Hepatocyte (in vitro differentiated cells): ENCODE measurements at regions not wholly inside any gene's neighbourhood (a gene's known extent, or its start where the extent isn't known, plus 50 kb on each side); places are given as distances from the start of the nearest gene placed in this dataset.

Experiments
- DNase-seq: peaks from one replicate; pipeline ENCODE4 v3.0.0-alpha.2; 2016; ENCODE audit warnings: low spot score
- H2AFZ ChIP-seq: fragments of 200-600 bp; sonication (generic); 2 replicates; pipeline ENCODE4 v1.6.0; 2016; ENCODE audit warnings: antibody characterized with exemption, mild to moderate bottlenecking
- H3K27ac ChIP-seq: fragments of 200-600 bp; sonication (generic); 2 replicates; pipeline ENCODE4 v1.5.1; 2016; ENCODE audit warnings: mild to moderate bottlenecking
- H3K27me3 ChIP-seq: fragments of 200-600 bp; sonication (generic); 2 replicates; pipeline ENCODE4 v1.6.1; 2016
- H3K36me3 ChIP-seq: fragments of 200-600 bp; sonication (generic); replicated peaks from 2 replicates; pipeline ENCODE4 v1.5.1; 2016; ENCODE audit warnings: low read depth; ENCODE audit not compliant: insufficient read depth
- H3K4me1 ChIP-seq: fragments of 200-600 bp; sonication (generic); 2 replicates; pipeline ENCODE4 v1.5.1; 2016; ENCODE audit warnings: mild to moderate bottlenecking, moderate library complexity; ENCODE audit not compliant: insufficient read depth
- H3K4me2 ChIP-seq: fragments of 200-600 bp; sonication (generic); 2 replicates; pipeline ENCODE4 v1.6.0; 2016
- H3K4me3 ChIP-seq: fragments of 200-600 bp; sonication (generic); 2 replicates; pipeline ENCODE4 v1.5.1; 2016; ENCODE audit warnings: mild to moderate bottlenecking
- H3K79me2 ChIP-seq: fragments of 200-600 bp; sonication (generic); 2 replicates; pipeline ENCODE4 v1.6.0; 2017; ENCODE audit warnings: mild to moderate bottlenecking
- H3K9me2 ChIP-seq: fragments of 200-600 bp; sonication (generic); replicated peaks from 2 replicates; pipeline ENCODE4 v1.6.0; 2017; ENCODE audit warnings: mild to moderate bottlenecking; ENCODE audit not compliant: insufficient read depth
- H3K9me3 ChIP-seq: fragments of 200-600 bp; sonication (generic); 2 replicates; pipeline ENCODE4 v1.5.1; 2016; ENCODE audit warnings: low read depth, mild to moderate bottlenecking
- H4K20me1 ChIP-seq: fragments of 200-600 bp; sonication (generic); 2 replicates; pipeline ENCODE4 v1.6.0; 2016; ENCODE audit warnings: mild to moderate bottlenecking; ENCODE audit not compliant: insufficient read depth, poor library complexity, severe bottlenecking
- EZH2 ChIP-seq: fragments of 200-600 bp; sonication (generic); IDR thresholded peaks from 2 replicates; pipeline ENCODE4 v1.6.1; 2016; ENCODE audit warnings: antibody characterized with exemption, mild to moderate bottlenecking, borderline replicate concordance
- EZH2phosphoT487 ChIP-seq: fragments of 200-600 bp; sonication (generic); IDR thresholded peaks from one replicate; pipeline ENCODE4 v1.6.1; 2018; ENCODE audit warnings: antibody characterized with exemption, mild to moderate bottlenecking, low read depth, moderate library complexity; ENCODE audit not compliant: unreplicated experiment, severe bottlenecking
- WGBS: methylation state at CpG from one replicate; pipeline ENCODE4 v1.1.6; 2016; ENCODE audit warnings: low lambda C conversion rate; ENCODE audit errors: missing lambda C conversion rate; 5-methylcytosine and 5-hydroxymethylcytosine counted together
- TF ChIP-seq, protein P1 (sequence below): fragments of 200-600 bp; sonication (generic); IDR thresholded peaks from 2 replicates; pipeline ENCODE4 v1.5.1; 2016; ENCODE audit warnings: antibody characterized with exemption, mild to moderate bottlenecking; ENCODE audit not compliant: poor library complexity

- Histone ChIP-seq H3K27ac (no peak overlapping the region), H4K20me1 (no peaks in the 10 kb centered on the region), H3K4me1 (no peaks in the 10 kb centered on the region), H2AFZ (no peak overlapping the region), H3K27me3 (no peaks in the 10 kb centered on the region), H3K9me3 (no peaks in the 10 kb centered on the region), H3K79me2 (no peaks in the 10 kb centered on the region), H3K4me2 (no peak overlapping the region), H3K4me3 (no peak overlapping the region), H3K9me2 (no peaks in the 10 kb centered on the region), H3K36me3 (no peaks in the 10 kb centered on the region)
- TF ChIP-seq EZH2 = no peak
- TF ChIP-seq, protein P1, sequence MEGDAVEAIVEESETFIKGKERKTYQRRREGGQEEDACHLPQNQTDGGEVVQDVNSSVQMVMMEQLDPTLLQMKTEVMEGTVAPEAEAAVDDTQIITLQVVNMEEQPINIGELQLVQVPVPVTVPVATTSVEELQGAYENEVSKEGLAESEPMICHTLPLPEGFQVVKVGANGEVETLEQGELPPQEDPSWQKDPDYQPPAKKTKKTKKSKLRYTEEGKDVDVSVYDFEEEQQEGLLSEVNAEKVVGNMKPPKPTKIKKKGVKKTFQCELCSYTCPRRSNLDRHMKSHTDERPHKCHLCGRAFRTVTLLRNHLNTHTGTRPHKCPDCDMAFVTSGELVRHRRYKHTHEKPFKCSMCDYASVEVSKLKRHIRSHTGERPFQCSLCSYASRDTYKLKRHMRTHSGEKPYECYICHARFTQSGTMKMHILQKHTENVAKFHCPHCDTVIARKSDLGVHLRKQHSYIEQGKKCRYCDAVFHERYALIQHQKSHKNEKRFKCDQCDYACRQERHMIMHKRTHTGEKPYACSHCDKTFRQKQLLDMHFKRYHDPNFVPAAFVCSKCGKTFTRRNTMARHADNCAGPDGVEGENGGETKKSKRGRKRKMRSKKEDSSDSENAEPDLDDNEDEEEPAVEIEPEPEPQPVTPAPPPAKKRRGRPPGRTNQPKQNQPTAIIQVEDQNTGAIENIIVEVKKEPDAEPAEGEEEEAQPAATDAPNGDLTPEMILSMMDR = no peak
- no peak for TF ChIP-seq EZH2phosphoT487
- DNase-seq = no peak
- WGBS = 94% methylated on average over 3 of the region's 3 CpGs
Measured at GRCh38 chr5:68641211-68641610, 425.7 kb downstream of the PIK3R1 start.

GRCh38 chr5:68643064-68643463 lies 427.5 kb downstream of the PIK3R1 start:
- Histone ChIP-seq H2AFZ (no peak overlapping the region), H3K27me3 (no peaks in the 10 kb centered on the region), H3K9me3 (no peaks in the 10 kb centered on the region), H3K4me3 (no peak overlapping the region), H3K4me1 (peaks cover 3% of the 10 kb centered on the region), H3K27ac (peak overlapping the region; percentile 10), H3K79me2 (no peaks in the 10 kb centered on the region), H3K4me2 (no peak overlapping the region), H3K36me3 (no peaks in the 10 kb centered on the region), H4K20me1 (no peaks in the 10 kb centered on the region), H3K9me2 (no peaks in the 10 kb centered on the region)
- 0% methylated on average over 1 of the region's 1 CpG for WGBS
- TF ChIP-seq EZH2 (no peak), EZH2phosphoT487 (no peak)
- TF ChIP-seq, protein P1 = no peak
- DNase-seq = no peak

DNA sequence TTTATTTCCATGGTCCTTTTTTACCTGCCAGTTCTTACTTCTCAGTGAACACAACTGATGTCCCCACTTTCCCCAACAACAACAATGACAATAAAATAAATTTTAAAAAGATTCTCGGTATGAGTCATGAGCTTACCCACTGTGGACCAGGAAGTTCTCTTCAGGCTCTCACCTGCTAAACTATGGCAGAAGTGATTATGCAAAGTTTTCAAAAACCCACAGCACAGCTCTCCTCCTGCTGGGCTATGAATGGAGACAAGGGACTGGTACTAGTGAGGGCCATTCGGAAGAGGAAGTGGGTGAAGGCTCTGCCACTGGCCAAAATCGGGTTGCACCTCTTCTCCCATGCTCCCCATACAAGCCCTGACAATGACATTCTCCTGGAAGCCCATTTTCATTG lies 429.4 kb downstream of the PIK3R1 start:
- H3K4me3 ChIP-seq = no peak overlapping the region
- H2AFZ ChIP-seq = no peak overlapping the region
- H3K27me3 ChIP-seq = no peaks in the 10 kb centered on the region
- no peaks in the 10 kb centered on the region for H3K9me2 ChIP-seq
- H3K27ac ChIP-seq = no peak overlapping the region
- no peaks in the 10 kb centered on the region for H4K20me1 ChIP-seq
- no peaks in the 10 kb centered on the region for H3K9me3 ChIP-seq
- WGBS = 80% methylated on average over 3 of the region's 3 CpGs
- no peaks in the 10 kb centered on the region for H3K36me3 ChIP-seq
- H3K4me2 ChIP-seq = no peak overlapping the region
- no peak for DNase-seq
- H3K79me2 ChIP-seq = no peaks in the 10 kb centered on the region
- H3K4me1 ChIP-seq = peaks cover 14% of the 10 kb centered on the region
- TF ChIP-seq EZH2phosphoT487 (no peak), EZH2 (no peak)
- TF ChIP-seq, protein P1 = no peak

GRCh38 chr5:68646144-68646543 lies 430.6 kb downstream of the PIK3R1 start:
- no peak overlapping the region for H3K27ac ChIP-seq
- no peak for DNase-seq
- no peaks in the 10 kb centered on the region for H3K27me3 ChIP-seq
- no peak overlapping the region for H3K4me2 ChIP-seq
- TF ChIP-seq EZH2phosphoT487 (no peak), EZH2 (no peak)
- TF ChIP-seq, protein P1 = no peak
- no peak overlapping the region for H3K4me3 ChIP-seq
- no peaks in the 10 kb centered on the region for H3K36me3 ChIP-seq
- no peaks in the 10 kb centered on the region for H4K20me1 ChIP-seq
- no peak overlapping the region for H2AFZ ChIP-seq
- H3K79me2 ChIP-seq = no peaks in the 10 kb centered on the region
- H3K9me2 ChIP-seq = no peaks in the 10 kb centered on the region
- no peaks in the 10 kb centered on the region for H3K9me3 ChIP-seq
- peaks cover 14% of the 10 kb centered on the region for H3K4me1 ChIP-seq
- 89% methylated on average over 1 of the region's 1 CpG for WGBS
